Nephron (organoid): ENCODE measurements at regions not wholly inside any gene's neighbourhood (a gene's known extent, or its start where the extent isn't known, plus 50 kb on each side); places are given as distances from the start of the nearest gene placed in this dataset.

Source experiments
- H3K27ac Mint-ChIP-seq, 3 experiments: 2 replicates each; pipeline ENCODE4 v1.8.0; 2020; ENCODE audit warnings: mixed read lengths in 3 of 3, mild to moderate bottlenecking in 2 of 3, moderate library complexity in 1 of 3
- H3K27me3 Mint-ChIP-seq: 2 replicates; pipeline ENCODE4 v1.8.0; 2021; ENCODE audit warnings: low read depth, mild to moderate bottlenecking, moderate library complexity, mixed read lengths
- H3K36me3 Mint-ChIP-seq: 2 replicates; pipeline ENCODE4 v1.8.0; 2020; ENCODE audit warnings: low read depth, mixed read lengths
- H3K4me1 Mint-ChIP-seq: 2 replicates; pipeline ENCODE4 v1.8.0; 2020; ENCODE audit warnings: mixed read lengths
- H3K4me3 Mint-ChIP-seq, 3 experiments: 2 replicates each; pipeline ENCODE4 v1.8.0; 2020; ENCODE audit warnings: mild to moderate bottlenecking in 3 of 3, mixed read lengths in 3 of 3, moderate library complexity in 2 of 3
- H3K9me3 Mint-ChIP-seq: 2 replicates; pipeline ENCODE4 v1.8.0; 2020; ENCODE audit warnings: mixed read lengths
- TF ChIP-seq, protein P1 (sequence below), 3 experiments: fragments of 200-600 bp; sonication (generic); IDR thresholded peaks; one replicate each; pipeline ENCODE4 v1.5.0; 2021; ENCODE audit warnings: antibody characterized with exemption in 3 of 3; ENCODE audit not compliant: unreplicated experiment in 3 of 3

- Mint-ChIP-seq H3K36me3 (no peaks in the 10 kb centered on the region), H3K4me1 (no peaks in the 10 kb centered on the region), H3K27ac (no peak overlapping the region), H3K4me3 (no peak overlapping the region), H3K27me3 (peaks cover 5% of the 10 kb centered on the region), H3K9me3 (peaks cover 9% of the 10 kb centered on the region)
- TF ChIP-seq, protein P1, sequence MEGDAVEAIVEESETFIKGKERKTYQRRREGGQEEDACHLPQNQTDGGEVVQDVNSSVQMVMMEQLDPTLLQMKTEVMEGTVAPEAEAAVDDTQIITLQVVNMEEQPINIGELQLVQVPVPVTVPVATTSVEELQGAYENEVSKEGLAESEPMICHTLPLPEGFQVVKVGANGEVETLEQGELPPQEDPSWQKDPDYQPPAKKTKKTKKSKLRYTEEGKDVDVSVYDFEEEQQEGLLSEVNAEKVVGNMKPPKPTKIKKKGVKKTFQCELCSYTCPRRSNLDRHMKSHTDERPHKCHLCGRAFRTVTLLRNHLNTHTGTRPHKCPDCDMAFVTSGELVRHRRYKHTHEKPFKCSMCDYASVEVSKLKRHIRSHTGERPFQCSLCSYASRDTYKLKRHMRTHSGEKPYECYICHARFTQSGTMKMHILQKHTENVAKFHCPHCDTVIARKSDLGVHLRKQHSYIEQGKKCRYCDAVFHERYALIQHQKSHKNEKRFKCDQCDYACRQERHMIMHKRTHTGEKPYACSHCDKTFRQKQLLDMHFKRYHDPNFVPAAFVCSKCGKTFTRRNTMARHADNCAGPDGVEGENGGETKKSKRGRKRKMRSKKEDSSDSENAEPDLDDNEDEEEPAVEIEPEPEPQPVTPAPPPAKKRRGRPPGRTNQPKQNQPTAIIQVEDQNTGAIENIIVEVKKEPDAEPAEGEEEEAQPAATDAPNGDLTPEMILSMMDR (IDR thresholded peaks at IDR 0.05; ENCODE audit: unreplicated experiment in 3 of 3): no peak
These were observed 132.2 kb downstream of the SH3BGRL2 start for GRCh38 chr6:79763301-79763700.

- H3K27ac Mint-ChIP-seq: no peak overlapping the region
These were observed 131.2 kb downstream of the SH3BGRL2 start for GRCh38 chr6:79762370-79762769.

GRCh38 chr6:79756496-79756895 is 125.4 kb downstream of the SH3BGRL2 start:
- no peak overlapping the region for H3K4me3 Mint-ChIP-seq
- TF ChIP-seq, protein P1 (IDR thresholded peaks at IDR 0.05; ENCODE audit: unreplicated experiment in 3 of 3): no peak

More at GRCh38 chr6:79762370-79762769, 131.2 kb downstream of the SH3BGRL2 start:
- H3K36me3 Mint-ChIP-seq: no peaks in the 10 kb centered on the region
- H3K9me3 Mint-ChIP-seq: peaks cover 4% of the 10 kb centered on the region
- TF ChIP-seq, protein P1 (IDR thresholded peaks at IDR 0.05; ENCODE audit: unreplicated experiment in 3 of 3): peak in 2 of 3 experiments; percentile 15 to 26
- H3K4me3 Mint-ChIP-seq: no peak overlapping the region
- peaks cover 5% of the 10 kb centered on the region for H3K27me3 Mint-ChIP-seq
- no peaks in the 10 kb centered on the region for H3K4me1 Mint-ChIP-seq

GRCh38 chr6:79755967-79756366 is 124.8 kb downstream of the SH3BGRL2 start:
- TF ChIP-seq, protein P1 (IDR thresholded peaks at IDR 0.05; ENCODE audit: unreplicated experiment in 3 of 3): no peak
- Mint-ChIP-seq H3K36me3 (no peaks in the 10 kb centered on the region), H3K27ac (no peak overlapping the region), H3K27me3 (peaks cover 5% of the 10 kb centered on the region), H3K4me1 (no peaks in the 10 kb centered on the region), H3K9me3 (no peaks in the 10 kb centered on the region), H3K4me3 (no peak overlapping the region)

More at GRCh38 chr6:79756496-79756895, 125.4 kb downstream of the SH3BGRL2 start:
- Mint-ChIP-seq H3K36me3 (no peaks in the 10 kb centered on the region), H3K9me3 (no peaks in the 10 kb centered on the region), H3K27ac (no peak overlapping the region), H3K27me3 (peaks cover 5% of the 10 kb centered on the region), H3K4me1 (no peaks in the 10 kb centered on the region)
